ACC112 (cell line): ENCODE measurements at regions not wholly inside any gene's neighbourhood (a gene's known extent, or its start where the extent isn't known, plus 50 kb on each side); places are given as distances from the start of the nearest gene placed in this dataset.
"Not testable (repeated sequence)": the region's sequence is repeated elsewhere in the genome, so short reads cannot be mapped to it uniquely, and the experiment has no call there.

ENCODE experiments used
- H2AFZ ChIP-seq: fragments of 200-600 bp; sonication (generic); one replicate; pipeline ENCODE4 v1.6.0; 2017; ENCODE audit warnings: antibody characterized with exemption, low read length; ENCODE audit not compliant: unreplicated experiment
- H3K27ac ChIP-seq: fragments of 200-600 bp; sonication (generic); 2 replicates; pipeline ENCODE4 v1.5.1; 2014; ENCODE audit warnings: low read depth, mild to moderate bottlenecking, antibody characterized with exemption, low read length, moderate library complexity
- H3K27me3 ChIP-seq: fragments of 200-600 bp; sonication (generic); 2 replicates; pipeline ENCODE4 v1.6.1; 2014; ENCODE audit warnings: mild to moderate bottlenecking, antibody characterized with exemption, low read length, moderate library complexity, mixed read lengths; ENCODE audit not compliant: insufficient read depth
- H3K36me3 ChIP-seq: fragments of 200-600 bp; sonication (generic); 2 replicates; pipeline ENCODE4 v1.6.1; 2016; ENCODE audit warnings: mild to moderate bottlenecking, antibody characterized with exemption, low read length, moderate library complexity, mixed read lengths; ENCODE audit not compliant: insufficient read depth
- H3K4me1 ChIP-seq: fragments of 200-600 bp; sonication (generic); one replicate; pipeline ENCODE4 v1.6.1; 2016; ENCODE audit warnings: low read length, mixed read lengths; ENCODE audit not compliant: insufficient read depth, unreplicated experiment, control insufficient read depth
- H3K4me3 ChIP-seq: fragments of 200-600 bp; sonication (generic); 2 replicates; pipeline ENCODE4 v1.5.1; 2014; ENCODE audit warnings: mild to moderate bottlenecking, low read depth, low read length
- H3K79me2 ChIP-seq: fragments of 200-600 bp; sonication (generic); one replicate; pipeline ENCODE4 v1.6.0; 2016; ENCODE audit warnings: low read length; ENCODE audit not compliant: control insufficient read depth, unreplicated experiment, insufficient read depth

GRCh38 chr13:44313674-44314073 is 60.0 kb upstream of the SERP2 start:
- Histone ChIP-seq H3K36me3 (no peaks in the 10 kb centered on the region), H3K4me3 (peak overlapping the region; percentile 2), H3K27me3 (no peaks in the 10 kb centered on the region), H2AFZ (no peak overlapping the region), H3K4me1 (peaks cover 64% of the 10 kb centered on the region), H3K27ac (peak overlapping the region; percentile 99), H3K79me2 (no peaks in the 10 kb centered on the region)

- H3K79me2 ChIP-seq, H2AFZ ChIP-seq, H3K27me3 ChIP-seq, H3K4me3 ChIP-seq, H3K36me3 ChIP-seq: not testable (repeated sequence)
- Histone ChIP-seq H3K27ac (peak overlapping the region; percentile 99), H3K4me1 (peaks cover 64% of the 10 kb centered on the region)
Observed at GRCh38 chr13:44314160-44314559, 59.5 kb upstream of the SERP2 start.

GRCh38 chr13:44317752-44318151 is 55.9 kb upstream of the SERP2 start:
- Histone ChIP-seq H3K27ac (peak overlapping the region; percentile 49), H2AFZ (no peak overlapping the region), H3K36me3 (no peaks in the 10 kb centered on the region), H3K79me2 (no peaks in the 10 kb centered on the region), H3K4me3 (peak overlapping the region; percentile 10; the same call in 1 of the 2 replicates), H3K4me1 (peaks cover 30% of the 10 kb centered on the region), H3K27me3 (no peaks in the 10 kb centered on the region)

GRCh38 chr13:44318161-44318560 is 55.5 kb upstream of the SERP2 start:
- H3K27me3 ChIP-seq = no peaks in the 10 kb centered on the region
- no peaks in the 10 kb centered on the region for H3K79me2 ChIP-seq
- peak overlapping the region; percentile 49 for H3K27ac ChIP-seq
- no peaks in the 10 kb centered on the region for H3K36me3 ChIP-seq
- peaks cover 28% of the 10 kb centered on the region for H3K4me1 ChIP-seq
- H2AFZ ChIP-seq = no peak overlapping the region
- peak overlapping the region; percentile 10; the same call in 1 of the 2 replicates for H3K4me3 ChIP-seq

DNA sequence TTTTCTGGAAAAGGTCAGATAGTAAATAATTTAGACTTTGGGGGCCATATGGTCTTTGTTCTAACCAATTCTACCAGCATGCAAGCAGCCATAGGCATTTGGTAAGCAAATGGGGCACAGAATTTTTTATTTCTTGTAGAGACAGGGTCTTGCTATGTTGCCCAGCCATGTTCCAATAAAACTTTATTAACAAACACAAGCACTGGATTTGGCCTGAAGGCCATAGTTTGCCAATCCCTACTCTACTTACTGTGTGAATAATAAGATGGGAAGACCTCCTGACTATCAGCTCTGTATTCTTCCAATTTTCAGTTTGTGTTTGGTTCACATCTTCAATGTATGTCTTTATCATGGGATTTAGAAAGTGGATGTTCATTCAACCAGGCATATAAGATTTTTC is 53.0 kb upstream of the SERP2 start:
- no peaks in the 10 kb centered on the region for H3K27me3 ChIP-seq
- H3K36me3 ChIP-seq = no peaks in the 10 kb centered on the region
- H3K79me2 ChIP-seq = no peaks in the 10 kb centered on the region
- H3K27ac ChIP-seq = no peak overlapping the region
- no peak overlapping the region for H2AFZ ChIP-seq
- H3K4me3 ChIP-seq = no peak overlapping the region
- peaks cover 9% of the 10 kb centered on the region for H3K4me1 ChIP-seq

DNA sequence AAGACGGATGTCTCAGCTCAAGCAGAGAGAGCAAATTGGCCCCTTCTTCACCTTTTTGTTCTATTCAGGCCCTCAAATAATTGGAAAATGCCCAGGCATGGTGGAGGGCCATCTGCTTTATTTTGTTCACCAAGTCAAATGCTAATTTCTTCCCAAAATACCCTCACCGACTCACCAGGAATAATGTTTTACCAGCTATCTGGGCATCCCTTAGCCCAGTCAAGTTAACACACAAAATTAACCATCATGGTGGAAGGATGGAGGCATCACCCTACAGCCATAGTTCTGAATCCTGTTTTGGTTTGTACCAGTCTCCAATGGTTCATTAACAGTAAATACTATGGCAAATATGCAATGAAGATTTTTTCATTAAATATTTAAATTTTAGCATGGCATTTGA is 51.7 kb upstream of the SERP2 start:
- H3K4me1 ChIP-seq = peaks cover 9% of the 10 kb centered on the region
- no peak overlapping the region for H2AFZ ChIP-seq
- H3K27ac ChIP-seq = no peak overlapping the region
- H3K79me2 ChIP-seq = no peaks in the 10 kb centered on the region
- H3K36me3 ChIP-seq = no peaks in the 10 kb centered on the region
- no peaks in the 10 kb centered on the region for H3K27me3 ChIP-seq
- H3K4me3 ChIP-seq = no peak overlapping the region

GRCh38 chr13:44322928-44323327 is 50.7 kb upstream of the SERP2 start:
- Histone ChIP-seq H3K79me2 (no peaks in the 10 kb centered on the region), H2AFZ (no peak overlapping the region), H3K4me1 (peaks cover 5% of the 10 kb centered on the region), H3K27ac (no peak overlapping the region), H3K4me3 (no peak overlapping the region), H3K27me3 (no peaks in the 10 kb centered on the region), H3K36me3 (no peaks in the 10 kb centered on the region)

DNA sequence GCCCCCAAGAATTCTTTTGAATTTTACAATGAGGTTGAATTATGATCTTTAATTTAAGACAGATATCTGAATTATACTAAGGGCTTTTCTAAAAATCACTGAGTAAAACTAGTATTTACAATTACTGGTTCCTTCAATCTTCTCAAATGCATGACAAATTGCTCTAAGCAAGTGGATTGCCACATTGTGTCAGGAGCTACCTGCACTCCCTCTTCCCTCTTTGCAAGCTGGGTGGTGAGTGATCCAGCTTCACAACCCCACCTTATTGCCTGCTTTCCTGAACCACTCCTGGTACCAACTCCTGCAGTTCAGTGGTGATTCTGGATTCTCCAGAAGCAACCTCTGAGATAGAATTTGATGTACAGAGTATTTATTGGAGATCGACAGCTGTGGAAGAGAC is 49.9 kb upstream of the SERP2 start:
- H3K4me1 ChIP-seq = no peaks in the 10 kb centered on the region
- H3K36me3 ChIP-seq = no peaks in the 10 kb centered on the region
- no peak overlapping the region for H3K4me3 ChIP-seq
- no peak overlapping the region for H3K27ac ChIP-seq
- H3K27me3 ChIP-seq = no peaks in the 10 kb centered on the region
- no peak overlapping the region for H2AFZ ChIP-seq
- no peaks in the 10 kb centered on the region for H3K79me2 ChIP-seq
